Spinal cord (tissue), 9 donors: ENCODE measurements at regions not wholly inside any gene's neighbourhood (a gene's known extent, or its start where the extent isn't known, plus 50 kb on each side); places are given as distances from the start of the nearest gene placed in this dataset.

Experiments used
- DNase-seq, 6 donors: peaks; one replicate each; pipeline versions ENCODE4 v3.0.0 to v3.0.0-alpha.2; 2013 to 2015; ENCODE audit warnings: low spot score in 6 of 6, low read depth in 4 of 6
- H3K27ac ChIP-seq: one replicate; pipeline ENCODE4 v1.5.1; 2013; ENCODE audit warnings: low read depth, low read length, control low read depth
- H3K27me3 ChIP-seq: one replicate; pipeline ENCODE4 v1.6.1; 2013; ENCODE audit warnings: low read length; ENCODE audit not compliant: control insufficient read depth, insufficient read depth
- H3K36me3 ChIP-seq: one replicate; pipeline ENCODE4 v1.6.1; 2013; ENCODE audit warnings: low read length; ENCODE audit not compliant: control insufficient read depth, insufficient read depth
- H3K4me1 ChIP-seq: one replicate; pipeline ENCODE4 v1.6.1; 2013; ENCODE audit warnings: low read length; ENCODE audit not compliant: control insufficient read depth, insufficient read depth
- H3K4me3 ChIP-seq: one replicate; pipeline ENCODE4 v1.5.1; 2013; ENCODE audit warnings: low read depth, low read length, control low read depth
- H3K9me3 ChIP-seq: one replicate; pipeline ENCODE4 v1.6.1; 2013; ENCODE audit warnings: low read length; ENCODE audit not compliant: control insufficient read depth, insufficient read depth
- WGBS: methylation state at CpG from one replicate; pipeline ENCODE4 v1.1.5; 2013; ENCODE audit warnings: missing lambda C conversion rate; ENCODE audit not compliant: insufficient coverage; 5-methylcytosine and 5-hydroxymethylcytosine counted together
- donor health status: healthy.

DNA sequence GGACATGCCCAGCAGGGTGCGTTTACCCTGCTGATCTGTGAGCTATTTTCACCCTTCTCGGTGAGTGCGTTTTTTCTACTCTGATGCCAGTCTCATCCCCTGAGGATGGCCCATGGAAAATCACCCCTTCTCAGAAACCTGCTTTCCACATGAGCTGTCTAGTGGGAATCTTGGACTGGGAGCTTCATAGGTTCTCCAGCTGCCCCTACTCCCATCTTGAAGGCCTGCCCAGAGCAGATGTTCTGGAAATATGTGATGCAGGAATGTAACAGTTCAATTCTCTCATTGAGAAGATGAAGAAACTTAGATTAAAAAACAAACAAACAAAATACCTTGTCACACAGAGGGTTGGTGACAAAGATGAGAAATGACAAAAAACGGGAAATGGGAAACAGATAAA, 146.9 kb upstream of the RAB11FIP2 start:
- H3K4me1 ChIP-seq, result no peaks in the 10 kb centered on the region
- DNase-seq, result no peak
- H3K9me3 ChIP-seq, result no peaks in the 10 kb centered on the region
- no peak overlapping the region for H3K4me3 ChIP-seq
- no peaks in the 10 kb centered on the region for H3K27me3 ChIP-seq
- WGBS, result 93% methylated on average over 3 of the region's 4 CpGs
- H3K36me3 ChIP-seq, result no peaks in the 10 kb centered on the region
- no peak overlapping the region for H3K27ac ChIP-seq

DNA sequence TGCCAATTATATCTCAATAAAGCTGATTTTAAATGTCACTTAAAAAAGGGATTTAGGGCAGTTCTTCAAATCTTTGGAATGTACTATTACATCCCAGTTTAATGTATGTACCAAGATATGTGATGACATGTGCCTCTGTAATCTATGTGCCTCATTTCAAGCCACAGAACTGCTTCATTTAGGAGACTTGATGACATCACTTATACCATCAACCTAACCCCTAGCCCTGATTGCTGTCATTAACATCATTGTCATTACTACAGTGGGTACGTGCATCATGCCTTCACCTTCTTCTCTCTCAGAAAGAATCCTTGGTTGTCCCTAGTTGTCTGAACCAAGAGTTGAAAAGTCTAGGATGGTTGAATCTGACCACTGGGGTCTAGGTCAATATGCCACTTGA, 134.3 kb upstream of the RAB11FIP2 start:
- Histone ChIP-seq H3K4me3 (no peak overlapping the region), H3K27me3 (no peaks in the 10 kb centered on the region), H3K9me3 (peaks cover 4% of the 10 kb centered on the region), H3K4me1 (no peaks in the 10 kb centered on the region), H3K27ac (no peak overlapping the region), H3K36me3 (no peaks in the 10 kb centered on the region)
- no peak for DNase-seq
- WGBS, result no CpG with 5 or more reads among the region's 1 CpG

DNA sequence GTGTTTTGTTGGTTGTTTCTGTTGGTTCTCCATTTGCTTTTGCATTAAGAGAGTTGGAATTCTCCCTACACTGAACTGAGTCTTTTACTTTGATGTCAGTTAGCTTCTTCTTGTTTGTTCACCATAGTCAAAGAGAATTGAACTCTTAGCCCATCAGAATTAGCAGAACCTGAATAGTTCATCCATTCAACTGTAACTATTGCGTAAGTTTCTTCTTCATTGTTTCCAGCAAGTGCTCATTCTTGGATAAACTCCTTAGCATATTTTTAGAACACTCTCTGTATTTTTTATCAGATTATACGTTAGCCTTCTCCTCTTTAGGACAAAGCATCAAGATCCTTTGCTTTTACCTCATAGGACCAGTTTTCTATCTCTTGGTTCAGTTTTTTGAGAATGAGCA, 128.4 kb upstream of the RAB11FIP2 start:
- no peaks in the 10 kb centered on the region for H3K9me3 ChIP-seq
- H3K4me3 ChIP-seq, result no peak overlapping the region
- H3K27ac ChIP-seq, result no peak overlapping the region
- WGBS, result 100% methylated on average over 2 of the region's 2 CpGs
- no peaks in the 10 kb centered on the region for H3K4me1 ChIP-seq
- no peaks in the 10 kb centered on the region for H3K36me3 ChIP-seq
- no peaks in the 10 kb centered on the region for H3K27me3 ChIP-seq
- DNase-seq, result no peak

DNA sequence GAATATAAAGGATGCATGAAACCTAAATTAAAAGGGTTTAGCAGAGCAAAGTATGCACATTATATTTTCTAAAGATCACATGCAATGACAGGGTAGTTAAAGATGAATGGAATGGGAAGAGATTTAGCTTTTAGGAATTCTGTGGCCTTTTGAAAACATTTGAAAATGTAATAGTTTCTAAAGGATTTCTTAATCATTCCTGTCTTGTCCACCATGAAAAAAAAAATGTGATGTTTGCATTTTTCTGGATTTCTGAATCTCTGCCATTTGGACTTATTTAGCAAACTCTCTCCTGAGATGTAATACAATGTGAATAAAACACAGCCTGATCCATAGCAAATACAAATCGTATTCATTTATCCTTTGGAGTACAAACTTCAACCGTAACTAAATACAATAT, 126.6 kb upstream of the RAB11FIP2 start:
- H3K36me3 ChIP-seq, result no peaks in the 10 kb centered on the region

DNA sequence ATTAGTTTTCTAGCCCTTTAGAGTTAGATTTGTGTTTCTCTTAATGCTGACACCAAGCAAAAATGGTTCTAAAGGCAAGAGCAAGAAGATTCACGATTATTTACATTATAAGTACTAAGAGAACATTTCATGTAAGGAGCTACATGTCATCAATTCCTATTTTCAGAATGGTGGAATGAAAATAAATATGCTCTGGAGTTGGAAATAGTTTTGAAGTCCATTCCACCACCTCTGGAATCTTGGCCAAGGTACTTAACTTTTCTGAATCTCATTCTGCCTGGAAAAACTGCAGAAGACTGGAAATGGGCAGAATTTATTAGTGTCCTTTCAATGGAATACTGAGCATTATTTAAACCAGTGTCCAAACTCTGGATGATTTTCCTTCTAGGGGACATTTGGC, 125.1 kb upstream of the RAB11FIP2 start:
- no peak overlapping the region for H3K27ac ChIP-seq
- H3K36me3 ChIP-seq, result no peaks in the 10 kb centered on the region
- H3K9me3 ChIP-seq, result no peaks in the 10 kb centered on the region
- no peak overlapping the region for H3K4me3 ChIP-seq
- H3K27me3 ChIP-seq, result no peaks in the 10 kb centered on the region
- H3K4me1 ChIP-seq, result no peaks in the 10 kb centered on the region
- no peak for DNase-seq
- no CpG with 5 or more reads among the region's 1 CpG for WGBS

More for the DNA sequence above, 126.6 kb upstream of the RAB11FIP2 start:
- no peak for DNase-seq
- Histone ChIP-seq H3K27ac (no peak overlapping the region), H3K4me3 (no peak overlapping the region), H3K27me3 (no peaks in the 10 kb centered on the region), H3K9me3 (no peaks in the 10 kb centered on the region), H3K4me1 (no peaks in the 10 kb centered on the region)
- no CpG with 5 or more reads among the region's 2 CpGs for WGBS

DNA sequence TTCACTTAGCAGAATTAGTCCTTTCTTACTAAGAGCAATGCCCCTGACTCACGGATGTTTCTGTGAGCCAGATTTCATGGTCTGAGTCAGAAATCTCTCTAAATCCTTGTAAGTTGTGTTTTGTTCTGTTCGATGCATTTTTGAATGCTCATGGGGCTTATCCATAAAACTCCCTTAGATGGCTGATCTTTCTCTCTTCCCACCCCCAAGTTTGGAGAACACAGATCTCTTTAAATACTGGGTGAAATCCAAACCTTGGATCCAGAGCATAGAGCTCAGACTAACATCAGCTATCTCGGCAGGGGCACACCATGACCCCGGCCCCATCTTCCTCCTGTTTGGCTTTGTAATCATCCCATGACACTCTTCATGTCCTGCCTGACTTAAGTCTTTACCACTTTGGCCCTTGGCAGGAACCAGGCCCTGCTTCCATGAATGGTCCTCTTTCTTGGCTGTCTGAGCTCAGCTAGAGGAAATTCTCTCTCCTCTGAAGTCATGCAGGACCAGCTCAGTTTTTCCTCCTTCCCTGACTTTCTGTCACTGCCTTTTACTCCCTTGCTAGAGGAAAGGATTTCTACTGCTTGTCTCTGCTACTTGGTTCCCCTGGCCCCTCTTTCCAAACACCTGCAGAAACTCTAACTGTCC, 120.4 kb upstream of the RAB11FIP2 start:
- WGBS, result 74% methylated on average over 2 of the region's 4 CpGs

DNA sequence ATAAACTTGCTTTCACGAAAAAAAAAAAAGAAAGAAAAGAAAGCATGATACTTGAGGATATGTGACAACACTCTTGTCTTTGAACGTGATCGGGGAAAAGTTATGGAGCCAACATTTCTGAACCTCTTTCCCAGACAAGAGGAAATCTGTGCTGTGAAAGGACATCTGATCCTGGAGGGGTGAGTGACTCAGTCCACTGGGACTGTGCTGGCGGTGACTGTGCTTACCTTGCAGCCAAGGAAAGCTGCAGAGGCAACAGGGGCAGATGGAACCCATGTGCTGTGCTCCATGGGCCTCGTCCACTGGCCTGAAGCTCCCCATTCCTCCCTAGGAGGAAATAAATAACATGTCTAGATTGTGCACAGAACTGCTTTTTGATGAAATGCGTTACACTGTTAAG, 116.5 kb upstream of the RAB11FIP2 start:
- Histone ChIP-seq H3K27ac (no peak overlapping the region), H3K36me3 (no peaks in the 10 kb centered on the region), H3K9me3 (no peaks in the 10 kb centered on the region), H3K4me3 (no peak overlapping the region), H3K27me3 (no peaks in the 10 kb centered on the region), H3K4me1 (no peaks in the 10 kb centered on the region)
- WGBS, result 67% methylated on average over 1 of the region's 6 CpGs
- DNase-seq, result no peak

More for the DNA sequence above, 120.4 kb upstream of the RAB11FIP2 start:
- DNase-seq, result no peak
- H3K27ac ChIP-seq, result no peak overlapping the region
- H3K36me3 ChIP-seq, result no peaks in the 10 kb centered on the region
- no peak overlapping the region for H3K4me3 ChIP-seq
- H3K27me3 ChIP-seq, result no peaks in the 10 kb centered on the region
- H3K9me3 ChIP-seq, result no peaks in the 10 kb centered on the region
- H3K4me1 ChIP-seq, result no peaks in the 10 kb centered on the region

DNA sequence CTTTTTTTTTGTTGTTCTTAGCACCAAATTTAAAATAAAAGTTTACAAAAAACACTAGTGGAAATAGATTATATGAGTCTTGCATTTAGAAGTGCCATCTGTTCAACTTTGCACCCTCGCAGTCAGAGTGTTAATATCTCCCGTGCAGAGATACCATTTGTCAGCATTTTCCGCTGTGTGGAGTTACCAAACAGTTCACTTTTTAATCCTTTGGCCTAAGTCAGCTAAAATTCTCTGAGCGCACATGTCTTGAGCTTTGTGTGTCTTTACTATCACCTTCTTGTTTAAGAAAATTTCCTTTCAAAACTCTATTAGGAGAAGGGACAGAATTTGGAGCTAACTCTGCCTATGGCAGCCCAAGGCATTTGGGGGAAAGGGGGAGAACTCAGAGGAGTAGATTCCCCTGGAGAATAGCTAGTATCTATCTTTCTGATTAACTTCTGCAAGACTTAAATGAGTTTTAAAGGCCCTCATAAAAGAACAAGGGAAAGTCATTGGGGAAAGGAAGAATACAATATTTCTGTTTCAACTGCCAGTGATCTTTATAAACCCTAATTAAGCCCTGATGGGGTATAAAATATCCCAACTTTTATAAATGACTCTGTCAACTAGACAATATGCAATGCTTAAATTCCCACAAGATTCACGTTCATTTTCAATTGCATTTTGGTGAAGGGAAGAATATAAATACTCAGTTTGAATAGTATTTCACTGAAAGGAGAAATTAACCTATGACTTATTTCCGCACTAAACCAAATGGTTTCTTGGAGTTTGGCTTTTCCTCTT, 114.9 kb upstream of the RAB11FIP2 start:
- 50% methylated on average over 2 of the region's 6 CpGs for WGBS
- Histone ChIP-seq H3K4me3 (no peak overlapping the region), H3K27ac (no peak overlapping the region)

DNA sequence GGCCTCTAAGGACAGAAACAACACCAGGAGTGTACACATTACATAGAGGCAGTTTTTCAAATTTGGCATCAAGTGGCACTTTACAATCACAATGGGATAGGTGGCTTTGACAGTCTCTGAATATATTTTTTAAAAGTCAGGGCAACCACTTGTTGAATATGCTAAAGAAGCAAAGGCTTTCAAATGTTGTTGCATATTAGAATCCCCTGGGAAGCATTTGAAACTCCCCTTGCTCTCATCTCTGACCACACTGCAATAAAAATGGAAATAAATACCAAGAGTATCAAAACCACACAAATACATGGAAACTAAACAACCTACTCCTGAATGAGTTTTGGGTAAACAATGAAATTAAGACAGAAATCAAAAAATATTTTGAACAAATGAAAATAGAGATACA, 106.5 kb upstream of the RAB11FIP2 start:
- no peaks in the 10 kb centered on the region for H3K4me1 ChIP-seq
- no peak overlapping the region for H3K4me3 ChIP-seq
- DNase-seq, result no peak
- H3K9me3 ChIP-seq, result peaks cover 3% of the 10 kb centered on the region
- no peaks in the 10 kb centered on the region for H3K36me3 ChIP-seq
- no peaks in the 10 kb centered on the region for H3K27me3 ChIP-seq
- no peak overlapping the region for H3K27ac ChIP-seq

More for the DNA sequence above, 114.9 kb upstream of the RAB11FIP2 start:
- Histone ChIP-seq H3K9me3 (no peaks in the 10 kb centered on the region), H3K36me3 (no peaks in the 10 kb centered on the region), H3K27me3 (no peaks in the 10 kb centered on the region), H3K4me1 (no peaks in the 10 kb centered on the region)
- DNase-seq, result peak in 1 of 6 donors; percentile 52

DNA sequence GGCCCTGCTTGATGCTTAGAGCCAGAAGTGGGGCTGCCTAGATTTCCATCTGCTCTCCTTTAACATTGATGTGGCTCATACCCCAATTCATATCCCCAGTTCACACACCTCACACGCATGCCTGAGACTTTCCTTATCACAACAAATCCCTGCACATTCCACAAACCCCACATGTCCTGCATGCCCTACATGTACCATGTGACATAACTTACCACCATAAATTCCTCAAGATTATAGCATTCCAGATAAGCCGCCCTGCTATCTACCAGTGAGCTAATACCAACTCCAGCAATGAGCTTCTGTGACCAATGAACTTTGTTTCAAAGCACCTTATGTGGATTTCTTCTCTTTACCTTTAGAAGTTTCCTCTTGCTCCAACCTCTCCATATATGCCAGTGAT, 104.7 kb upstream of the RAB11FIP2 start:
- peaks cover 3% of the 10 kb centered on the region for H3K9me3 ChIP-seq
- H3K4me1 ChIP-seq, result no peaks in the 10 kb centered on the region
- no peak overlapping the region for H3K4me3 ChIP-seq
- DNase-seq, result no peak
- no peak overlapping the region for H3K27ac ChIP-seq
- 93% methylated on average over 2 of the region's 2 CpGs for WGBS
- no peaks in the 10 kb centered on the region for H3K36me3 ChIP-seq
- no peaks in the 10 kb centered on the region for H3K27me3 ChIP-seq
